ENCODE measurements at regions not wholly inside any gene's neighbourhood (a gene's known extent, or its start where the extent isn't known, plus 50 kb on each side); places are given as distances from the start of the nearest gene placed in this dataset.
"Not testable (repeated sequence)": the region's sequence is repeated elsewhere in the genome, so short reads cannot be mapped to it uniquely, and the experiment has no call there.

- no peaks in the 10 kb centered on the region for H3K4me1 Mint-ChIP-seq
- no peak for DNase-seq
- H3K27me3 Mint-ChIP-seq, result no peaks in the 10 kb centered on the region
- CTCF ChIA-PET, result no interaction called here
- H3K4me3 Mint-ChIP-seq, result no peak overlapping the region
- no peaks in the 10 kb centered on the region for H3K36me3 Mint-ChIP-seq
- H3K9me3 Mint-ChIP-seq, result no peaks in the 10 kb centered on the region
- H3K27ac Mint-ChIP-seq, result no peak overlapping the region
Measured at GRCh38 chrX:137118136-137118535, 84.3 kb upstream of the GPR101 start.

DNA sequence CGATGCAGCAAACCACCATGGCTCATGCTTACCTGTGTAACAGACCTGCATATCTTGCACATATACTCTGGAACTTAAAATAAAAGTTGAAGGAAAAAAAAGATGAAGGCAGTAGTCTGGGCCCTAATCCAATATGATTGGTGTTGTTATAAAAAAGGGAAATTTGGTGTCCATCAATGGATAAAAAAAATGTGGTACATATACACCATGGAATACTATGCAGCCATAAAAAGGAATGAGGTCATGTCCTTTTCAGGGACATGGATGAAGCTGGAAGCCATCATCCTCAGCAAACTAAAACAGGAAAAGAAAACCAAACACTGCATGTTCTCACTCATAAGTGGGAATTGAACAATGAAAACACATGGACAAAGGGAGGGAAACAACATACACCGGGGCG is 74.1 kb upstream of the GPR101 start:
- CTCF ChIA-PET, H3K9me3 Mint-ChIP-seq, H3K27me3 Mint-ChIP-seq, H3K4me1 Mint-ChIP-seq, DNase-seq, H3K36me3 Mint-ChIP-seq, H3K4me3 Mint-ChIP-seq, H3K27ac Mint-ChIP-seq: not testable (repeated sequence)

DNA sequence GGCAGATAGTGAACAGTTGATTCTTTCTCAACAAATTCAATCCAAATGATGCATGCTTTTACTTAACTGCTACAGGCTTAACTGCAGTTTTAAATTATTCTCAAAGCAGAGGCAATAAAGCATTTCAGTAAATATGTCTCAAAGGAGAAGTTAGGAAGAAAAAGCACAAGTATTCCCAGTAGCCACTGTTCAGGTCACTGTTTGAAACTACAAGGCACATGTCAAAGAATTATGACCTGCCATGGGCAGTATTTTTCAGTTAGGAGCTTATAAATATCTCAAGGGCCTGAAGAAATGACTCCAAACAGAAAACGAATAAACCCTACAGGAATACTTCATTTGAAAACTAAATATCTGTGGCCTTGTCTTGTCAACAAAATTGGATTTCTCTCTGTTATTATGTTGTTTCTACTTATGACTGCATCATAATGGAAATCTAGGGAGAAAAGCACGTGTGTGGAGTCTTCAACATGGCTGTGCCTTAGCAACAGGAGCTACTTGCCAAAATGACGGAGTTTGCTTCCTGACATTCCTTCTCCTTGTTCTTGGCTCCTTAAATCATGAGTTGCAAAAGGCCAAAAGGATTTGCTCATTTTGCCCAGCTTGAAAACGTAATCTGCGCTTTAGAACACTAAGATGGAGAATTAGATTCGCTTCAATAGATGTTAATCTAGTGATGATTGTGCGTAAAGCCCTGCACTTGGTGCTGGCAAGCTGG is 67.6 kb upstream of the GPR101 start:
- no peak overlapping the region for H3K4me3 Mint-ChIP-seq
- H3K36me3 Mint-ChIP-seq, result no peaks in the 10 kb centered on the region
- CTCF ChIA-PET, result interaction anchor here (0.7 kb wide), 1 partner anchor 19 kb away, joined by 3 read pairs; no protein-coding TSS in a partner anchor
- H3K27me3 Mint-ChIP-seq, result peaks cover 20% of the 10 kb centered on the region
- no peaks in the 10 kb centered on the region for H3K9me3 Mint-ChIP-seq
- H3K27ac Mint-ChIP-seq, result no peak overlapping the region
- H3K4me1 Mint-ChIP-seq, result no peaks in the 10 kb centered on the region
- DNase-seq, result no peak
